ENCODE measurements at regions not wholly inside any gene's neighbourhood (a gene's known extent, or its start where the extent isn't known, plus 50 kb on each side); places are given as distances from the start of the nearest gene placed in this dataset.

DNA sequence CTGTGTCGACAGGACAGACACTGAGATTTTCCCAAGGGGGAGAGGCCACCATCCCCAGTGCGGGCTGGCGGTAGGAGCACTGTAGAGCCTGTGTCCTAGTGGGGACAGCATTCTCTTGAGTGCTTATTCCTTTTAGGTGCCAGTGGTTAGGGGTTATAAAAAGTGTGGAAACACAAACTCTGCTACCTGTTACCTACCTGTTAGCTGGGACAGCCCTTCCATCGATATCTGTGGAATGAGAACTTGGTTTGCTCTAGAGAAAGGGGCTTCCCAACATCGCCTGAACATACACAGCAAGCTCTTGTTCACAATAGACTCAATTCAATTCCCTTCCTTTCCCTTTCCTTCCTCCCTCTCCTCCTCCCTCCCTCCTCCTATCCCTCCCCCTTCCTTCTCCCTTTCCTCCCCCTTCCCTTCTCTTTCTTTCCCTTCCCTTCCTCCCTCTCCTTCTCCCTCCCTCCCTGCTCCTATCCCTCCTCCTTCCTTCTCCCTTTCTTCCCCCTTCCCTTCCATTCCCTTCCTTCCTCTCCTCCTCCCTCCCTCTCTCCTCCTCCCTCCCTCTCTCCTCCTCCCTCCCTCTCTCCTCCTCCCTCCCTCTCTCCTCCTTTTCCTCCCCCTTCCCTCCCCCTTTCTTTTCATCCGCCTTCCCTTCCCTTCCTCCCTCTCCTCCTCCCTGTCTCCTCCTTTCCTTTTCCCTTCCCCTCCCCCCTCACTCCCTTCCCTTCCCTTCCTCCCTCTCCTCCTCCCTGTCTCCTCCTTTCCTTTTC is 188.5 kb downstream of the URI1 start:
- no peak for TF ChIP-seq POLR2AphosphoS5 (IDR thresholded peaks at IDR 0.05)
- TF ChIP-seq, protein P1, sequence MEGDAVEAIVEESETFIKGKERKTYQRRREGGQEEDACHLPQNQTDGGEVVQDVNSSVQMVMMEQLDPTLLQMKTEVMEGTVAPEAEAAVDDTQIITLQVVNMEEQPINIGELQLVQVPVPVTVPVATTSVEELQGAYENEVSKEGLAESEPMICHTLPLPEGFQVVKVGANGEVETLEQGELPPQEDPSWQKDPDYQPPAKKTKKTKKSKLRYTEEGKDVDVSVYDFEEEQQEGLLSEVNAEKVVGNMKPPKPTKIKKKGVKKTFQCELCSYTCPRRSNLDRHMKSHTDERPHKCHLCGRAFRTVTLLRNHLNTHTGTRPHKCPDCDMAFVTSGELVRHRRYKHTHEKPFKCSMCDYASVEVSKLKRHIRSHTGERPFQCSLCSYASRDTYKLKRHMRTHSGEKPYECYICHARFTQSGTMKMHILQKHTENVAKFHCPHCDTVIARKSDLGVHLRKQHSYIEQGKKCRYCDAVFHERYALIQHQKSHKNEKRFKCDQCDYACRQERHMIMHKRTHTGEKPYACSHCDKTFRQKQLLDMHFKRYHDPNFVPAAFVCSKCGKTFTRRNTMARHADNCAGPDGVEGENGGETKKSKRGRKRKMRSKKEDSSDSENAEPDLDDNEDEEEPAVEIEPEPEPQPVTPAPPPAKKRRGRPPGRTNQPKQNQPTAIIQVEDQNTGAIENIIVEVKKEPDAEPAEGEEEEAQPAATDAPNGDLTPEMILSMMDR (IDR thresholded peaks at IDR 0.05), result no peak
